ENCODE measurements at regions not wholly inside any gene's neighbourhood (a gene's known extent, or its start where the extent isn't known, plus 50 kb on each side); places are given as distances from the start of the nearest gene placed in this dataset.

DNA sequence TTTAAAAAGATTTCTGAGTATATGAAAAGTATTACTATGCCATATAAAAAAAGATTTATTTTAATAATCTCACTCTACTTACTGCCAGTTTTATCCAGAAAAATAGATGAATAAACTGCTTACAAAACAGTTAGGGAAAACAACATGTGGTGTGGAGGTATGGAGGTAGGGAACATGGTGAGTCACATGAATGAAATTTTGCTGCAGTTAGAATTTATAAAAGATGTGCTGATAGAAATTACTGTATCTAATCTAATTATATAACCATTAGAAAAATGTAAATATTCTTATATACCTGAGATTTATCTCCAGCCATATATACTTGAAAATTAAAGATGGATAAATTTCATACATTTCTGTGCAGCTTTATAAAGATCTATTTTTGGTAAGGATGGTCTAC lies 184.0 kb upstream of the ANK2 start:
- no peaks in the 10 kb centered on the region for H3K36me3 Mint-ChIP-seq
- Histone ChIP-seq H3K27ac (ENCODE audit: low read depth in 1 of 2, low read length in 2 of 2) (no peak overlapping the region), H3K27me3 (ENCODE audit: control insufficient read depth in 2 of 2, insufficient read depth in 2 of 2, low read length in 2 of 2) (no peaks in the 10 kb centered on the region), H2AFZ (ENCODE audit: insufficient read depth, low read depth, low read length, poor library complexity, severe bottlenecking) (no peak overlapping the region), H3K9me3 (replicated peaks in 1 of 2; ENCODE audit: control insufficient read depth in 1 of 2, insufficient read depth in 1 of 2, low read length in 2 of 2) (no peaks in the 10 kb centered on the region), H3K4me1 (ENCODE audit: control insufficient read depth in 1 of 2, insufficient read depth in 2 of 2, low read length in 2 of 2) (no peaks in the 10 kb centered on the region), H3K79me2 (ENCODE audit: insufficient read depth, low read length) (no peaks in the 10 kb centered on the region), H3K4me3 (replicated peaks in 1 of 3; ENCODE audit: low read depth in 2 of 3, low read length in 3 of 3) (no peak overlapping the region), H3K9ac (ENCODE audit: insufficient read depth, low read length, poor library complexity, severe bottlenecking) (no peak overlapping the region), H3K36me3 (replicated peaks in 1 of 2; ENCODE audit: control insufficient read depth in 1 of 2, insufficient read depth in 2 of 2, low read length in 2 of 2) (no peaks in the 10 kb centered on the region), H3K4me2 (replicated peaks; ENCODE audit: extremely low read depth, low read length, poor library complexity, severe bottlenecking) (no peak overlapping the region), H4K20me1 (ENCODE audit: insufficient read depth, low read length) (no peaks in the 10 kb centered on the region)
- DNase-seq, result no peak
- H3K4me3 Mint-ChIP-seq, result no peak overlapping the region
- no peaks in the 10 kb centered on the region for H3K9me3 Mint-ChIP-seq
- TF ChIP-seq, protein P1, sequence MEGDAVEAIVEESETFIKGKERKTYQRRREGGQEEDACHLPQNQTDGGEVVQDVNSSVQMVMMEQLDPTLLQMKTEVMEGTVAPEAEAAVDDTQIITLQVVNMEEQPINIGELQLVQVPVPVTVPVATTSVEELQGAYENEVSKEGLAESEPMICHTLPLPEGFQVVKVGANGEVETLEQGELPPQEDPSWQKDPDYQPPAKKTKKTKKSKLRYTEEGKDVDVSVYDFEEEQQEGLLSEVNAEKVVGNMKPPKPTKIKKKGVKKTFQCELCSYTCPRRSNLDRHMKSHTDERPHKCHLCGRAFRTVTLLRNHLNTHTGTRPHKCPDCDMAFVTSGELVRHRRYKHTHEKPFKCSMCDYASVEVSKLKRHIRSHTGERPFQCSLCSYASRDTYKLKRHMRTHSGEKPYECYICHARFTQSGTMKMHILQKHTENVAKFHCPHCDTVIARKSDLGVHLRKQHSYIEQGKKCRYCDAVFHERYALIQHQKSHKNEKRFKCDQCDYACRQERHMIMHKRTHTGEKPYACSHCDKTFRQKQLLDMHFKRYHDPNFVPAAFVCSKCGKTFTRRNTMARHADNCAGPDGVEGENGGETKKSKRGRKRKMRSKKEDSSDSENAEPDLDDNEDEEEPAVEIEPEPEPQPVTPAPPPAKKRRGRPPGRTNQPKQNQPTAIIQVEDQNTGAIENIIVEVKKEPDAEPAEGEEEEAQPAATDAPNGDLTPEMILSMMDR (IDR thresholded peaks at IDR 0.05), result no peak
- no peak overlapping the region for H3K27ac Mint-ChIP-seq
- H3K27me3 Mint-ChIP-seq (ENCODE audit: low read depth in 3 of 3), result peaks cover 0 to 1% (median 0%) of the 10 kb centered on the region in 3 donors
- H3K4me1 Mint-ChIP-seq, result no peaks in the 10 kb centered on the region
- intact Hi-C loops (cut with micrococcal nuclease), result no loop called here

DNA sequence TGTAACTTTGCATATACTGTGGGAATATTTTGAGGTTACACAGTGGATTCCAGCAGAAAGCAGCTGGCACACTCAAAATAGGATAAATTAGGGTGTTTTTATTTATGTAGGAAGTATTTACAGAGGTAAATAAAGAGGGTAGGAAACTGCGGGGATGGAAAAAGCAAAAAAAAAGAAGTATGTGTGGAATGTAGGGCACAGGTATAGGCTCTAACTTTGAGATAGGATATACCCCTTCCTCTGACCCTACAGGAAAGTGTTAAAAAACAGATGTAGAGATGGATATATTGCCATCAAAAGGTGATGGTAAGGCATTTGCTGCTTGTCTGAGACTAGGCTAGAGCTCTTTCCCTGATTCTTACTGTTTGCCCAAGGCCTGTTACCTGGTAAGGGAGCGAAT lies 173.1 kb upstream of the ANK2 start:
- H3K27ac Mint-ChIP-seq, result no peak overlapping the region
- WGBS (ENCODE audit: insufficient coverage), result no CpG with 5 or more reads among the region's 2 CpGs

More for the DNA sequence above, 173.1 kb upstream of the ANK2 start:
- Mint-ChIP-seq H3K36me3 (no peaks in the 10 kb centered on the region), H3K4me1 (no peaks in the 10 kb centered on the region), H3K9me3 (peaks cover 0 to 5% (median 0%) of the 10 kb centered on the region in 7 donors), H3K27me3 (ENCODE audit: low read depth in 3 of 3) (peaks cover 0 to 2% (median 0%) of the 10 kb centered on the region in 3 donors), H3K4me3 (no peak overlapping the region)
- TF ChIP-seq, protein P1 (IDR thresholded peaks at IDR 0.05), result no peak
- no peak for DNase-seq
- Histone ChIP-seq H3K4me3 (replicated peaks in 1 of 3; ENCODE audit: low read depth in 2 of 3, low read length in 3 of 3) (no peak overlapping the region), H3K9ac (ENCODE audit: insufficient read depth, low read length, poor library complexity, severe bottlenecking) (no peak overlapping the region), H3K4me1 (ENCODE audit: control insufficient read depth in 1 of 2, insufficient read depth in 2 of 2, low read length in 2 of 2) (no peaks in the 10 kb centered on the region), H3K4me2 (replicated peaks; ENCODE audit: extremely low read depth, low read length, poor library complexity, severe bottlenecking) (no peak overlapping the region), H3K27ac (ENCODE audit: low read depth in 1 of 2, low read length in 2 of 2) (no peak overlapping the region), H4K20me1 (ENCODE audit: insufficient read depth, low read length) (no peaks in the 10 kb centered on the region), H3K27me3 (ENCODE audit: control insufficient read depth in 2 of 2, insufficient read depth in 2 of 2, low read length in 2 of 2) (no peaks in the 10 kb centered on the region), H2AFZ (ENCODE audit: insufficient read depth, low read depth, low read length, poor library complexity, severe bottlenecking) (no peak overlapping the region), H3K9me3 (replicated peaks in 1 of 2; ENCODE audit: control insufficient read depth in 1 of 2, insufficient read depth in 1 of 2, low read length in 2 of 2) (no peaks in the 10 kb centered on the region), H3K79me2 (ENCODE audit: insufficient read depth, low read length) (no peaks in the 10 kb centered on the region), H3K36me3 (replicated peaks in 1 of 2; ENCODE audit: control insufficient read depth in 1 of 2, insufficient read depth in 2 of 2, low read length in 2 of 2) (no peaks in the 10 kb centered on the region)
- intact Hi-C loops (cut with micrococcal nuclease), result no loop called here

All from CD14-positive monocyte (primary cell).